ENCODE measurements at regions not wholly inside any gene's neighbourhood (a gene's known extent, or its start where the extent isn't known, plus 50 kb on each side); places are given as distances from the start of the nearest gene placed in this dataset.

GRCh38 chr15:93389211-93389610 lies 300.2 kb upstream of the RGMA start:
- no peak overlapping the region for H3K4me2 ChIP-seq (ENCODE audit: low read depth, low read length, poor library complexity, severe bottlenecking)
- H3K79me2 ChIP-seq (ENCODE audit: insufficient read depth, low read length): no peaks in the 10 kb centered on the region
- no peak overlapping the region for H3K4me3 ChIP-seq (ENCODE audit: low read length, poor library complexity, severe bottlenecking)
- no peaks in the 10 kb centered on the region for H3K36me3 ChIP-seq (ENCODE audit: insufficient read depth, low read length)
- H4K20me1 ChIP-seq (ENCODE audit: insufficient read depth, low read length, poor library complexity, severe bottlenecking): no peaks in the 10 kb centered on the region
- no peaks in the 10 kb centered on the region for H3K27me3 ChIP-seq (ENCODE audit: insufficient read depth, low read length, poor library complexity, severe bottlenecking)
- H3F3A ChIP-seq (ENCODE audit: low read depth): no peaks in the 10 kb centered on the region
- TF ChIP-seq CTCF (conservative IDR thresholded peaks at IDR 0.05; ENCODE audit: low read length): no peak
- TF ChIP-seq EZH2phosphoT487 (IDR thresholded peaks at IDR 0.05; ENCODE audit: borderline replicate concordance): no peak
- no peak overlapping the region for H2AFZ ChIP-seq (ENCODE audit: low read length)
- no peaks in the 10 kb centered on the region for H3K4me1 ChIP-seq (ENCODE audit: insufficient read depth, low read length, poor library complexity, severe bottlenecking)
- no peak overlapping the region for H3K9ac ChIP-seq (ENCODE audit: low read depth, low read length, poor library complexity, severe bottlenecking)
- no peaks in the 10 kb centered on the region for H3K9me2 ChIP-seq (replicated peaks; ENCODE audit: low read depth, low read length)
- no peaks in the 10 kb centered on the region for H3K9me3 ChIP-seq (ENCODE audit: insufficient read depth, low read depth, low read length)

- TF ChIP-seq EZH2phosphoT487 (IDR thresholded peaks at IDR 0.05; ENCODE audit: borderline replicate concordance): no peak
- TF ChIP-seq CTCF (conservative IDR thresholded peaks at IDR 0.05; ENCODE audit: low read length): no peak
Measured at GRCh38 chr15:93384886-93385285, 295.9 kb upstream of the RGMA start.

GRCh38 chr15:93382200-93382820 lies 293.3 kb upstream of the RGMA start:
- no peak for TF ChIP-seq EZH2phosphoT487 (IDR thresholded peaks at IDR 0.05; ENCODE audit: borderline replicate concordance)
- no peak for TF ChIP-seq CTCF (conservative IDR thresholded peaks at IDR 0.05; ENCODE audit: low read length)
- no peaks in the 10 kb centered on the region for H3K9me2 ChIP-seq (replicated peaks; ENCODE audit: low read depth, low read length)
- no peaks in the 10 kb centered on the region for H4K20me1 ChIP-seq (ENCODE audit: insufficient read depth, low read length, poor library complexity, severe bottlenecking)
- H3K27me3 ChIP-seq (ENCODE audit: insufficient read depth, low read length, poor library complexity, severe bottlenecking): no peaks in the 10 kb centered on the region
- H3K4me3 ChIP-seq (ENCODE audit: low read length, poor library complexity, severe bottlenecking): no peak overlapping the region
- no peak overlapping the region for H3K9ac ChIP-seq (ENCODE audit: low read depth, low read length, poor library complexity, severe bottlenecking)
- H3K4me2 ChIP-seq (ENCODE audit: low read depth, low read length, poor library complexity, severe bottlenecking): no peak overlapping the region
- H3F3A ChIP-seq (ENCODE audit: low read depth): no peaks in the 10 kb centered on the region
- H3K79me2 ChIP-seq (ENCODE audit: insufficient read depth, low read length): no peaks in the 10 kb centered on the region
- no peaks in the 10 kb centered on the region for H3K4me1 ChIP-seq (ENCODE audit: insufficient read depth, low read length, poor library complexity, severe bottlenecking)
- no peaks in the 10 kb centered on the region for H3K9me3 ChIP-seq (ENCODE audit: insufficient read depth, low read depth, low read length)
- no peaks in the 10 kb centered on the region for H3K36me3 ChIP-seq (ENCODE audit: insufficient read depth, low read length)
- no peak overlapping the region for H2AFZ ChIP-seq (ENCODE audit: low read length)

More at GRCh38 chr15:93384886-93385285, 295.9 kb upstream of the RGMA start:
- H3K9me3 ChIP-seq (ENCODE audit: insufficient read depth, low read depth, low read length): no peaks in the 10 kb centered on the region
- no peaks in the 10 kb centered on the region for H3F3A ChIP-seq (ENCODE audit: low read depth)
- H3K9me2 ChIP-seq (replicated peaks; ENCODE audit: low read depth, low read length): no peaks in the 10 kb centered on the region
- no peaks in the 10 kb centered on the region for H4K20me1 ChIP-seq (ENCODE audit: insufficient read depth, low read length, poor library complexity, severe bottlenecking)
- no peaks in the 10 kb centered on the region for H3K4me1 ChIP-seq (ENCODE audit: insufficient read depth, low read length, poor library complexity, severe bottlenecking)
- H3K9ac ChIP-seq (ENCODE audit: low read depth, low read length, poor library complexity, severe bottlenecking): no peak overlapping the region
- no peaks in the 10 kb centered on the region for H3K36me3 ChIP-seq (ENCODE audit: insufficient read depth, low read length)
- no peak overlapping the region for H2AFZ ChIP-seq (ENCODE audit: low read length)
- H3K4me2 ChIP-seq (ENCODE audit: low read depth, low read length, poor library complexity, severe bottlenecking): no peak overlapping the region
- no peak overlapping the region for H3K4me3 ChIP-seq (ENCODE audit: low read length, poor library complexity, severe bottlenecking)
- H3K27me3 ChIP-seq (ENCODE audit: insufficient read depth, low read length, poor library complexity, severe bottlenecking): no peaks in the 10 kb centered on the region
- H3K79me2 ChIP-seq (ENCODE audit: insufficient read depth, low read length): no peaks in the 10 kb centered on the region

All from Loucy (cell line).